ENCODE measurements at regions not wholly inside any gene's neighbourhood (a gene's known extent, or its start where the extent isn't known, plus 50 kb on each side); places are given as distances from the start of the nearest gene placed in this dataset.

GRCh38 chr2:6782517-6783237 is 83.0 kb downstream of the CMPK2 start:
- no peak for DNase-seq (ENCODE audit: low spot score)

GRCh38 chr2:6783238-6783614 is 82.5 kb downstream of the CMPK2 start:
- DNase-seq (ENCODE audit: low spot score) = no peak

GRCh38 chr2:6784291-6784690 is 81.4 kb downstream of the CMPK2 start:
- no peak for DNase-seq (ENCODE audit: low spot score)

- no peak for DNase-seq (ENCODE audit: low spot score)
These were observed 80.2 kb downstream of the CMPK2 start for GRCh38 chr2:6785493-6785892.

- no peak for DNase-seq (ENCODE audit: low spot score)
These were observed 78.3 kb downstream of the CMPK2 start for GRCh38 chr2:6787376-6787775.

- DNase-seq (ENCODE audit: low spot score) = no peak
These were observed 77.1 kb downstream of the CMPK2 start for GRCh38 chr2:6788614-6789013.

GRCh38 chr2:6789559-6790138 is 76.1 kb downstream of the CMPK2 start:
- DNase-seq (ENCODE audit: low spot score) = no peak

- DNase-seq (ENCODE audit: low spot score) = no peak
These were observed 74.0 kb downstream of the CMPK2 start for GRCh38 chr2:6791682-6792081.

GRCh38 chr2:6792883-6793282 is 72.8 kb downstream of the CMPK2 start:
- no peak for DNase-seq (ENCODE audit: low spot score)

GRCh38 chr2:6793371-6793770 is 72.3 kb downstream of the CMPK2 start:
- DNase-seq (ENCODE audit: low spot score) = no peak

GRCh38 chr2:6793913-6794312 is 71.8 kb downstream of the CMPK2 start:
- no peak for DNase-seq (ENCODE audit: low spot score)

GRCh38 chr2:6794448-6794847 is 71.3 kb downstream of the CMPK2 start:
- no peak for DNase-seq (ENCODE audit: low spot score)
